PC-9 (cell line): ENCODE measurements at regions not wholly inside any gene's neighbourhood (a gene's known extent, or its start where the extent isn't known, plus 50 kb on each side); places are given as distances from the start of the nearest gene placed in this dataset.

Experiments used
- BruUV-seq: library from RNA; stranded (reverse); fragments of 400-500 nt; replicated peaks from 2 replicates; lab custom pipeline; 2021; lab: Mats Ljungman, UMichigan
- CTCF ChIA-PET: fragments of 300-600 bp; sonication (Branson Sonifier 250); formaldehyde crosslinking; loops from one replicate; lab custom pipeline; 2022; ENCODE audit warnings: antibody characterized with exemption; lab: Charles Lee
- POLR2A ChIA-PET: fragments of 300-600 bp; sonication (Branson Sonifier 250); formaldehyde crosslinking; loops from one replicate; lab custom pipeline; 2022; ENCODE audit warnings: antibody characterized with exemption; ENCODE audit not compliant: unreplicated experiment; lab: Charles Lee
- DNase-seq, 2 experiments: peaks; one replicate each; pipeline versions ENCODE4 v3.0.0 to v3.0.0-alpha.2; 2015 to 2022; ENCODE audit warnings: mixed read lengths in 1 of 2
- H2AFZ ChIP-seq: fragments of 200-600 bp; sonication (generic); 2 replicates; pipeline ENCODE4 v1.8.1; 2017; ENCODE audit warnings: antibody characterized with exemption
- H3F3A ChIP-seq: fragments of 200-600 bp; sonication (generic); 2 replicates; pipeline ENCODE4 v1.8.1; 2017; ENCODE audit warnings: antibody characterized with exemption, mild to moderate bottlenecking, low read depth; ENCODE audit not compliant: insufficient read depth
- H3K27ac ChIP-seq: fragments of 200-600 bp; sonication (generic); 2 replicates; pipeline ENCODE4 v1.6.1; 2016; ENCODE audit warnings: mixed run types
- H3K27me3 ChIP-seq: fragments of 200-600 bp; sonication (generic); 2 replicates; pipeline ENCODE4 v1.6.1; 2016; ENCODE audit warnings: low read depth, mixed run types; ENCODE audit not compliant: insufficient read depth
- H3K36me3 ChIP-seq: fragments of 200-600 bp; sonication (generic); 2 replicates; pipeline ENCODE4 v1.6.1; 2016; ENCODE audit warnings: low read depth, mixed run types
- H3K4me1 ChIP-seq: fragments of 200-600 bp; sonication (generic); replicated peaks from 2 replicates; pipeline ENCODE4 v1.6.1; 2016; ENCODE audit warnings: mixed run types; ENCODE audit not compliant: insufficient read depth
- H3K4me2 ChIP-seq: fragments of 200-600 bp; sonication (generic); 2 replicates; pipeline ENCODE4 v1.6.1; 2017; ENCODE audit warnings: mixed run types
- H3K4me3 ChIP-seq: fragments of 200-600 bp; sonication (generic); 2 replicates; pipeline ENCODE4 v1.6.1; 2016; ENCODE audit warnings: mixed run types
- H3K79me2 ChIP-seq: fragments of 200-600 bp; sonication (generic); 2 replicates; pipeline ENCODE4 v1.6.1; 2017; ENCODE audit warnings: low read depth, mixed run types
- H3K9me2 ChIP-seq: fragments of 200-600 bp; sonication (generic); 2 replicates; pipeline ENCODE4 v1.8.1; 2017; ENCODE audit warnings: mild to moderate bottlenecking; ENCODE audit not compliant: insufficient read depth
- H3K9me3 ChIP-seq: fragments of 200-600 bp; sonication (generic); 2 replicates; pipeline ENCODE4 v1.8.1; 2016; ENCODE audit warnings: low read depth; ENCODE audit not compliant: insufficient read depth
- H4K20me1 ChIP-seq: fragments of 200-600 bp; sonication (generic); 2 replicates; pipeline ENCODE4 v1.8.1; 2017; ENCODE audit not compliant: insufficient read depth
- CTCF ChIP-seq: fragments of 200-600 bp; sonication (generic); conservative IDR thresholded peaks from 2 replicates; pipeline ENCODE4 v1.6.1; 2017; ENCODE audit warnings: mixed run types, antibody characterized with exemption, mild to moderate bottlenecking, moderate library complexity
- EZH2 ChIP-seq: fragments of 200-600 bp; sonication (generic); IDR thresholded peaks from 2 replicates; pipeline ENCODE4 v1.8.0; 2017; ENCODE audit warnings: antibody characterized with exemption, low read depth
- intact Hi-C: fragments of 100-400 bp; cut with micrococcal nuclease; formaldehyde crosslinking; loops from one replicate; pipeline ENCODE4 v1.10.0; 2022; ENCODE audit not compliant: unreplicated experiment

GRCh38 chr6:150547502-150548222 lies 52.0 kb upstream of the PLEKHG1 start:
- no peak overlapping the region for H3K27ac ChIP-seq
- ChIA-PET POLR2A (no interaction called here), CTCF (no interaction called here)
- H3F3A ChIP-seq = no peaks in the 10 kb centered on the region
- H3K4me3 ChIP-seq = no peak overlapping the region
- no peaks in the 10 kb centered on the region for H3K27me3 ChIP-seq
- no peaks in the 10 kb centered on the region for H3K9me2 ChIP-seq
- no peak for DNase-seq
- H2AFZ ChIP-seq = no peak overlapping the region
- H3K4me1 ChIP-seq = peaks cover 5% of the 10 kb centered on the region; the same call in 1 of the 2 replicates
- intact Hi-C loops = no loop called here
- H3K9me3 ChIP-seq = no peaks in the 10 kb centered on the region
- no peaks in the 10 kb centered on the region for H3K36me3 ChIP-seq
- no peak overlapping the region for H3K4me2 ChIP-seq
- no TSS peak for BruUV-seq
- H3K79me2 ChIP-seq = no peaks in the 10 kb centered on the region
- TF ChIP-seq EZH2 = no peak
- TF ChIP-seq CTCF = no peak
- H4K20me1 ChIP-seq = no peaks in the 10 kb centered on the region

GRCh38 chr6:150548330-150548729 lies 51.4 kb upstream of the PLEKHG1 start:
- Histone ChIP-seq H4K20me1 (no peaks in the 10 kb centered on the region), H3K36me3 (no peaks in the 10 kb centered on the region), H3K4me1 (peaks cover 5% of the 10 kb centered on the region; the same call in 1 of the 2 replicates), H3K4me3 (no peak overlapping the region), H3K9me3 (no peaks in the 10 kb centered on the region), H3F3A (no peaks in the 10 kb centered on the region), H2AFZ (no peak overlapping the region), H3K27me3 (no peaks in the 10 kb centered on the region), H3K27ac (no peak overlapping the region), H3K9me2 (no peaks in the 10 kb centered on the region), H3K79me2 (no peaks in the 10 kb centered on the region), H3K4me2 (no peak overlapping the region)
- TF ChIP-seq EZH2 = no peak
- no peak for TF ChIP-seq CTCF
- BruUV-seq = no TSS peak
- ChIA-PET POLR2A (no interaction called here), CTCF (no interaction called here)
- intact Hi-C loops = no loop called here
- no peak for DNase-seq

- Histone ChIP-seq H4K20me1 (no peaks in the 10 kb centered on the region), H2AFZ (no peak overlapping the region), H3K4me3 (no peak overlapping the region), H3K27ac (no peak overlapping the region), H3K79me2 (no peaks in the 10 kb centered on the region), H3K27me3 (no peaks in the 10 kb centered on the region), H3K36me3 (no peaks in the 10 kb centered on the region), H3F3A (no peaks in the 10 kb centered on the region), H3K9me2 (no peaks in the 10 kb centered on the region), H3K9me3 (no peaks in the 10 kb centered on the region), H3K4me2 (no peak overlapping the region), H3K4me1 (peaks cover 5% of the 10 kb centered on the region; the same call in 1 of the 2 replicates)
- no peak for DNase-seq
- ChIA-PET POLR2A (no interaction called here), CTCF (no interaction called here)
- intact Hi-C loops = no loop called here
- TF ChIP-seq CTCF = no peak
- no peak for TF ChIP-seq EZH2
- no TSS peak for BruUV-seq
Observed at GRCh38 chr6:150549007-150549406, 50.7 kb upstream of the PLEKHG1 start.
